ENCODE measurements at regions not wholly inside any gene's neighbourhood (a gene's known extent, or its start where the extent isn't known, plus 50 kb on each side); places are given as distances from the start of the nearest gene placed in this dataset.

- Histone ChIP-seq H2BK15ac (ENCODE audit: low read depth, low read length) (no peak overlapping the region), H2AK9ac (replicated peaks; ENCODE audit: low read depth, low read length, poor library complexity) (no peak overlapping the region), H2AFZ (replicated peaks; ENCODE audit: low read length, poor library complexity) (no peak overlapping the region), H3K27me3 (ENCODE audit: control insufficient read depth, insufficient read depth, low read length) (no peaks in the 10 kb centered on the region), H3K9me3 (ENCODE audit: control insufficient read depth, insufficient read depth, low read length) (no peaks in the 10 kb centered on the region), H2BK20ac (ENCODE audit: low read depth, low read length) (no peak overlapping the region), H3K9ac (ENCODE audit: low read depth, low read length) (no peak overlapping the region), H2BK120ac (ENCODE audit: low read depth, low read length) (no peak overlapping the region), H3K56ac (ENCODE audit: extremely low read depth, insufficient read depth, low read length) (no peak overlapping the region), H4K5ac (ENCODE audit: low read depth, low read length) (no peak overlapping the region), H2BK5ac (ENCODE audit: low read depth, low read length, poor library complexity, severe bottlenecking) (no peak overlapping the region), H3K79me1 (ENCODE audit: low read depth in 1 of 2, low read length in 2 of 2) (no peaks in the 10 kb centered on the region), H3K27ac (ENCODE audit: insufficient read depth, low read length) (no peak overlapping the region), H3K36me3 (ENCODE audit: control insufficient read depth, insufficient read depth, low read length) (no peaks in the 10 kb centered on the region), H3K14ac (replicated peaks; ENCODE audit: low read depth, low read length) (no peak overlapping the region), H3K9me1 (ENCODE audit: insufficient read depth, low read length) (no peaks in the 10 kb centered on the region), H3K4ac (ENCODE audit: low read depth, low read length) (no peak overlapping the region), H3K4me2 (ENCODE audit: low read depth, low read length) (no peak overlapping the region), H2AK5ac (ENCODE audit: low read depth, low read length) (no peak overlapping the region), H3K4me3 (ENCODE audit: insufficient read depth, low read depth, low read length) (no peak overlapping the region), H3K18ac (ENCODE audit: low read depth, low read length) (no peak overlapping the region), H3K23ac (ENCODE audit: low read depth, low read length) (no peak overlapping the region), H4K91ac (ENCODE audit: insufficient read depth, low read depth, low read length) (no peak overlapping the region), H3K4me1 (ENCODE audit: control insufficient read depth, insufficient read depth, low read length) (no peaks in the 10 kb centered on the region), H4K8ac (ENCODE audit: low read depth in 2 of 2, low read length in 2 of 2) (no peak overlapping the region), H4K20me1 (ENCODE audit: insufficient read depth, low read length) (no peaks in the 10 kb centered on the region)
- WGBS, 2 experiments (ENCODE audit: extremely low coverage in 2 of 2, insufficient read length in 1 of 2) = 92% methylated on average over 2 of the region's 7 CpGs; no CpG with 5 or more reads in 1 of the 2 experiments
- ChIA-PET POLR2A (ENCODE audit: unreplicated experiment) (no interaction called here), CTCF (no interaction called here)
- in situ Hi-C loops (cut with MboI; ENCODE audit: low sequenced_read_pairs) = no loop called here
- no peak for DNase-seq
- dilution Hi-C loops (cut with HindIII; ENCODE audit: low sequenced_read_pairs, unreplicated experiment) = no loop called here
- BruUV-seq (replicated peaks) = no TSS peak
- intact Hi-C loops (cut with micrococcal nuclease) = no loop called here
- ATAC-seq (ENCODE audit: low read depth) = no peak
- TF ChIP-seq SMC3 (IDR thresholded peaks at IDR 0.05; ENCODE audit: low read depth, low read length) (no peak), RAD21 (IDR thresholded peaks at IDR 0.05; ENCODE audit: low read length) (no peak), CEBPB (IDR thresholded peaks at IDR 0.05; ENCODE audit: low read depth, low read length) (no peak), MAFK (IDR thresholded peaks at IDR 0.05; ENCODE audit: low read depth, low read length) (no peak), CTCF (conservative IDR thresholded peaks at IDR 0.05; ENCODE audit: low read depth, low read length) (no peak), BHLHE40 (IDR thresholded peaks at IDR 0.05; ENCODE audit: low read depth, low read length) (no peak), NFE2L2 (IDR thresholded peaks at IDR 0.05; ENCODE audit: low read depth, low read length) (no peak), FOS (IDR thresholded peaks at IDR 0.05; ENCODE audit: low read depth, low read length) (no peak), ELK1 (IDR thresholded peaks at IDR 0.05; ENCODE audit: borderline replicate concordance, low read depth, low read length) (no peak), CHD1 (IDR thresholded peaks at IDR 0.05; ENCODE audit: low read depth, low read length) (no peak), POLR2A (IDR thresholded peaks at IDR 0.05; ENCODE audit: low read depth, low read length) (no peak), RCOR1 (IDR thresholded peaks at IDR 0.05; ENCODE audit: insufficient replicate concordance, low read length) (no peak), RFX5 (IDR thresholded peaks at IDR 0.05; ENCODE audit: low read depth, low read length) (no peak), USF2 (IDR thresholded peaks at IDR 0.05; ENCODE audit: low read depth, low read length) (no peak)
These were observed 248.2 kb downstream of the SKAP2 start for GRCh38 chr7:26616235-26616634.
